ENCODE measurements at regions not wholly inside any gene's neighbourhood (a gene's known extent, or its start where the extent isn't known, plus 50 kb on each side); places are given as distances from the start of the nearest gene placed in this dataset.
"Not testable (repeated sequence)": the region's sequence is repeated elsewhere in the genome, so short reads cannot be mapped to it uniquely, and the experiment has no call there.

DNA sequence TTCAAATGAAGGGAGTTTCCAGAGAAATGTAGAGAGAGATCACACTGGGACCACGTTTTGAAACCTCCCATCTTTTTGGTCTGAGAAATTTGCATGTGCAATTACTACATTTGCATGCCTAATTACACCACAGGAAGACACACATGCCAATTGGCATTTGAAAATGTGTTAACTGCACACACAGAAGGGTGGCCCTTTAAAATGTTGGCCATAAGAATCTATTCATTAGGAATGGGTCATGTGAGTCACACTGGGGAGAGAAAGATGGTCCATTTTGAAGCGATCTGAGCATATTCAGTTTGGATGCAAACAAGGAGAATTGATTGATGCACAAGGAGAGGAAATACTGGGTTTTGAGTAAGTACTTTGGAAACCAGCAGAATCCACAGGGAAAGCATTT, 1407.1 kb upstream of the ACVR2A start:
- Histone ChIP-seq H3K4me3 (no peak overlapping the region), H3K27ac (no peak overlapping the region), H4K20me1 (no peaks in the 10 kb centered on the region), H3K4me2 (no peak overlapping the region), H3K27me3 (no peaks in the 10 kb centered on the region), H3K36me3 (no peaks in the 10 kb centered on the region), H3K4me1 (no peaks in the 10 kb centered on the region), H3K9me3 (replicated peaks in 1 of 11) (no peaks in the 10 kb centered on the region), H3K9ac (no peak overlapping the region)
- no peak for TF ChIP-seq Cebpa-rat (IDR thresholded peaks at IDR 0.05)

DNA sequence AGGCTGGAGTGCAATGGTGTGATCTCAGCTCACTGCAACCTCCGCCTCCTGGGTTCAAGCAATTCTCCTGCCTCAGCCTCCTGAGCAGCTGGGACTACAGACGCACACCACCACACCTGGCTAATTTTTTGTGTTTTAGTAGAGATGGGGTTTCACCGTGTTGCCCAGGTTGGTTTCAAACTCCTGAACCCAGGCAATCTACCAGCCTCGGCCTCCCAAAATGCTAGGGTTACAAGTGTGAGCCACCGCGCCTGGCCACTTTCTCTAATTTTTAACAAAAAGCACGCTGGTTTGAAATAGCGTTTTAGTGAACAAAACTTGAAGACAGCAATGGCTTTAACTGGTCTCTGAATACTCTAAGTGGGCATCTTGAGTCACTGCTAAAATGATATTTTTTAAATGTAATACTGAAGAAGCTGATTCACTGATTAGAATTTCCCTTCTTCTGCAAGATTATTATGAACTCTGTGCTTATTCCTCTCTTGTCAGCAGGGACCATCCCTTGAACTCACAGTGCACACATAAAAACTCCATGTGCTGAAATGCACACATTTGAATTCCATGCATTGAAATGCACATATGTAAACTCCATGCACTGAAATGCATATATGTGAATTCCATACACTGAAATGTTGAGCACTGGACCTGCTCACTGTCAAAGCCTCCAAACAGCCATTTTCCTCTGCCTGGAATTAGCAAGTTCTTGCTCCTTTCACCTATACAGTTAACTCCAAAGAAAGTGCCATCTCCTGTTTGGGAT, 1411.5 kb upstream of the ACVR2A start:
- H3K9ac ChIP-seq, result no peak overlapping the region
- H3K27ac ChIP-seq, result no peak overlapping the region
- no peaks in the 10 kb centered on the region for H3K36me3 ChIP-seq
- no peak for TF ChIP-seq Cebpa-rat (IDR thresholded peaks at IDR 0.05)
- H3K27me3 ChIP-seq, result no peaks in the 10 kb centered on the region
- no peaks in the 10 kb centered on the region for H4K20me1 ChIP-seq
- H3K9me3 ChIP-seq (replicated peaks in 1 of 11), result no peaks in the 10 kb centered on the region
- H3K4me1 ChIP-seq, result no peaks in the 10 kb centered on the region
- H3K4me3 ChIP-seq, result no peak overlapping the region
- no peak overlapping the region for H3K4me2 ChIP-seq

- Histone ChIP-seq H3K36me3 (no peaks in the 10 kb centered on the region), H3K4me3 (no peak overlapping the region), H3K4me2 (no peak overlapping the region), H4K20me1 (no peaks in the 10 kb centered on the region), H3K9me3 (replicated peaks in 1 of 11) (no peaks in the 10 kb centered on the region), H3K27me3 (no peaks in the 10 kb centered on the region), H3K27ac (no peak overlapping the region), H3K9ac (no peak overlapping the region), H3K4me1 (no peaks in the 10 kb centered on the region)
- TF ChIP-seq Cebpa-rat (IDR thresholded peaks at IDR 0.05), result no peak
Measured at GRCh38 chr2:146429366-146429765, 1415.5 kb upstream of the ACVR2A start.

DNA sequence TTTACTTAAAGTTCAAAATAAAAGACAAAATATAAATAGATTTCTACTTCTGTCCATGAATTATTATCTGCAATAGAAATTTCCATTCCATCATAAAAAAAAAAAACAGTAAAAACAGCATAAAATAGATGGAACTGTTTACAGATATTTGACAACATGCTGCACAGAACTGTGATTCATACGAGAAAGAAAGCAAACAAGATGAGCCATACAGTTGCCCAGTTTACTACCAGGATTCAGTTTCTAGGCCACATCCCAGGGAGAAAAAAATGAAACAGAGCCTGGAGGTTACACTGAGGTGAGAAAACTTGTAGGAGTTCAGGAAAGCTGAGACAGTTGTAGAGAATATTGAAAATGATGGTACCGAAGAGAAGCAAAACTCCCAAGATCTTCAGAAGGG, 1426.9 kb upstream of the ACVR2A start:
- H3K27me3 ChIP-seq, result no peaks in the 10 kb centered on the region
- no peaks in the 10 kb centered on the region for H4K20me1 ChIP-seq
- no peaks in the 10 kb centered on the region for H3K4me1 ChIP-seq
- TF ChIP-seq Cebpa-rat (IDR thresholded peaks at IDR 0.05), result no peak
- no peaks in the 10 kb centered on the region for H3K36me3 ChIP-seq
- H3K9me3 ChIP-seq (replicated peaks in 1 of 11), result peaks cover 0 to 4% (median 0%) of the 10 kb centered on the region in 11 experiments; a peak in 2 of 22 replicates
- H3K4me2 ChIP-seq, result no peak overlapping the region
- no peak overlapping the region for H3K27ac ChIP-seq
- no peak overlapping the region for H3K4me3 ChIP-seq
- H3K9ac ChIP-seq, result no peak overlapping the region

DNA sequence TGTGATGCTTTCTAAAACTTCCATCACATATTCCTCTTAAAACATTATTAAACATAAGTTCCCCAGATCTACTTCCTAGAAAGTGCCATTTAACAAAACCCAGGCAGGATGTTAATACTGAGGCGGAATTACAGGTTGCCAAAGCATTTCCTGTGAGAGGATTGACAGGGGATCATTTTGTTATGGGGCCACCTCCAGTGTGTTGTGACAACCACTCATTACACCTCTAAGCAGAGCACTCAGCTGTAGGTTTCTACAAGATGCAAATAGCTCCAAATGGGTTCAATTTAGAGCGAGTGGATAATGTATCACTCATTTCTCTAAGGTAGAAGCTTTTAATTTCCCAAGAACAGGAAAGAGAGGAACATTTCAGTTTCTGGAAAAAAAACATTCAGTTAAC, 1429.5 kb upstream of the ACVR2A start:
- Histone ChIP-seq H3K4me1 (no peaks in the 10 kb centered on the region), H3K27me3 (no peaks in the 10 kb centered on the region), H3K9ac (no peak overlapping the region), H3K9me3 (replicated peaks in 1 of 11) (peaks cover 0 to 8% (median 0%) of the 10 kb centered on the region in 11 experiments; a peak in 2 of 22 replicates), H3K36me3 (no peaks in the 10 kb centered on the region), H3K4me3 (no peak overlapping the region), H4K20me1 (no peaks in the 10 kb centered on the region), H3K27ac (no peak overlapping the region), H3K4me2 (no peak overlapping the region)
- TF ChIP-seq Cebpa-rat (IDR thresholded peaks at IDR 0.05), result no peak

- Histone ChIP-seq H3K4me1 (no peaks in the 10 kb centered on the region), H3K4me2 (no peak overlapping the region), H3K36me3 (no peaks in the 10 kb centered on the region), H3K9me3 (replicated peaks in 1 of 11) (peaks cover 0 to 8% (median 0%) of the 10 kb centered on the region in 11 experiments; a peak in 2 of 22 replicates), H4K20me1 (no peaks in the 10 kb centered on the region), H3K9ac (no peak overlapping the region), H3K27ac (no peak overlapping the region), H3K4me3 (no peak overlapping the region), H3K27me3 (no peaks in the 10 kb centered on the region)
- TF ChIP-seq Cebpa-rat (IDR thresholded peaks at IDR 0.05), result no peak
Measured at GRCh38 chr2:146414456-146414855, 1430.4 kb upstream of the ACVR2A start.

- Histone ChIP-seq H3K9me3 (replicated peaks in 1 of 11) (peaks cover 0 to 8% (median 0%) of the 10 kb centered on the region in 11 experiments; a peak in 2 of 22 replicates), H3K4me3 (no peak overlapping the region), H3K27me3 (no peaks in the 10 kb centered on the region), H3K4me1 (no peaks in the 10 kb centered on the region), H3K4me2 (no peak overlapping the region), H4K20me1 (no peaks in the 10 kb centered on the region), H3K27ac (no peak overlapping the region), H3K36me3 (no peaks in the 10 kb centered on the region), H3K9ac (no peak overlapping the region)
- no peak for TF ChIP-seq Cebpa-rat (IDR thresholded peaks at IDR 0.05)
Measured at GRCh38 chr2:146413086-146413610, 1431.7 kb upstream of the ACVR2A start.

DNA sequence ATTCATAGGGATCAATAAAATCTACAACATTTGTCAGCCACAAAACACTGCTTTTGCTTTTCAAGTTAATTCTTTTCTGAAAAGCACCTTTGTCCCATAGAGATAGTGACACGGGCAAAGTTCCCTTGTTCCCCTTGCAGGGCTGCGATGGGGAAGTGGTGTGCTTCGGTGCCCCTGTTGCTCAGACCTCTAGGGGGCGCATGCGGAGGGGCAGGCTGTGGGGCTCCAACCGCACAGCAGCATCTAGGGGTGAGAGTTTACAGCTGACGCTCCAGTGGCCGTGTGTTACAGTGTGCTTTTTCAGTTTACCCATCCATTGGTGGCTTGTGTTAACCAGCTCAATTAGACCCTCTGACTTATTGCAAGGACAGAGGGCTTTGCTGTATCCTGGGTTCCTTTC, 1432.2 kb upstream of the ACVR2A start:
- Histone ChIP-seq H3K27me3 (no peaks in the 10 kb centered on the region), H3K4me1 (no peaks in the 10 kb centered on the region), H3K4me3 (no peak overlapping the region), H4K20me1 (no peaks in the 10 kb centered on the region), H3K27ac (no peak overlapping the region), H3K36me3 (no peaks in the 10 kb centered on the region), H3K4me2 (no peak overlapping the region), H3K9ac (no peak overlapping the region), H3K9me3 (replicated peaks in 1 of 11) (peaks cover 0 to 8% (median 0%) of the 10 kb centered on the region in 11 experiments; a peak in 2 of 22 replicates)
- TF ChIP-seq Cebpa-rat (IDR thresholded peaks at IDR 0.05), result no peak

DNA sequence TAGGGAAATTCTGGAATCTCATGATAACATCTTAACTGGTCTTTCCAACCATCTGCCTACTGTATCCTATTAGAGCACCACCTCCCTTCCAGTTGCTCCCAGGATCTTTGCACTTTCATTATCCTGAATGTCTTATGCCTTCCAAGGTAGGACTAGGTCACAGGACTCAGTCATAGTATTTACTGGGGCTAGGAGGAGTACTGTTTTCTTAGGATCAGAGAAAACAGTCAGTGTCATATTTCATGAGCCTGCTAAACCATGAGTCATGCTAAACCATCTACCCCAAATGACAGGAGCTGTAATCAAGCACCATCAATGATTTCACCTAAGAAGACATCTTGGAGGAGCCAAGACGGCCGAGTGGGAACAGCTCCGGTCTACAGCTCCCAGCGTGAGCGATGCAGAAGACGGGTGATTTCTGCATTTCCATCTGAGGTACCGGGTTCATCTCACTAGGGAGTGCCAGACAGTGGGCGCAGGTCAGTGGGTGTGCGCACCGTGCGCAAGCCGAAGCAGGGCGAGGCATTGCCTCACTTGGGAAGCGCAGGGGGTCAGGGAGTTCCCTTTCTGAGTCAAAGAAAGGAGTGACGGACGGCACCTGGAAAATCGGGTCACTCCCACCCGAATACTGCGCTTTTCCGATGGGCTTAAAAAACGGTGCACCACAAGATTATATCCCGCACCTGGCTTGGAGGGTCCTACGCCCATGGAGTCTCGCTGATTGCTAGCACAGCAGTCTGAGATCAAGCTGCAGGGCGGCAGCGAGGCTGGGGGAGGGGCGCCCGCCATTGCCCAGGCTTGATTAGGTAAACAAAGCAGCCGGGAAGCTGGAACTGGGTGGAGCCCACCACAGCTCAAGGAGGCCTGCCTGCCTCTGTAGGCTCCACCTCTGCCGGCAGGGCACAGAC, 1439.2 kb upstream of the ACVR2A start:
- H3K9me3 ChIP-seq (replicated peaks in 1 of 11), result peaks cover 0 to 23% (median 8%) of the 10 kb centered on the region in 11 experiments; a peak in 13 of 22 replicates
- not testable (repeated sequence) for H3K4me2 ChIP-seq, H3K36me3 ChIP-seq, H4K20me1 ChIP-seq, H3K27me3 ChIP-seq, H3K9ac ChIP-seq, H3K27ac ChIP-seq, H3K4me1 ChIP-seq, H3K4me3 ChIP-seq

GRCh38 chr2:146403546-146404160, 1441.2 kb upstream of the ACVR2A start:
- H3K27ac ChIP-seq, H3K9ac ChIP-seq, H3K4me2 ChIP-seq, H3K27me3 ChIP-seq, H3K36me3 ChIP-seq, H3K4me1 ChIP-seq, H3K4me3 ChIP-seq, H4K20me1 ChIP-seq: not testable (repeated sequence)
- H3K9me3 ChIP-seq (replicated peaks in 1 of 11), result peaks cover 0 to 23% (median 8%) of the 10 kb centered on the region in 11 experiments; a peak in 13 of 22 replicates
